ENCODE measurements at regions not wholly inside any gene's neighbourhood (a gene's known extent, or its start where the extent isn't known, plus 50 kb on each side); places are given as distances from the start of the nearest gene placed in this dataset.
A peak's percentile ranks its signal among the peaks of the same experiment; 100 is the strongest.

DNA sequence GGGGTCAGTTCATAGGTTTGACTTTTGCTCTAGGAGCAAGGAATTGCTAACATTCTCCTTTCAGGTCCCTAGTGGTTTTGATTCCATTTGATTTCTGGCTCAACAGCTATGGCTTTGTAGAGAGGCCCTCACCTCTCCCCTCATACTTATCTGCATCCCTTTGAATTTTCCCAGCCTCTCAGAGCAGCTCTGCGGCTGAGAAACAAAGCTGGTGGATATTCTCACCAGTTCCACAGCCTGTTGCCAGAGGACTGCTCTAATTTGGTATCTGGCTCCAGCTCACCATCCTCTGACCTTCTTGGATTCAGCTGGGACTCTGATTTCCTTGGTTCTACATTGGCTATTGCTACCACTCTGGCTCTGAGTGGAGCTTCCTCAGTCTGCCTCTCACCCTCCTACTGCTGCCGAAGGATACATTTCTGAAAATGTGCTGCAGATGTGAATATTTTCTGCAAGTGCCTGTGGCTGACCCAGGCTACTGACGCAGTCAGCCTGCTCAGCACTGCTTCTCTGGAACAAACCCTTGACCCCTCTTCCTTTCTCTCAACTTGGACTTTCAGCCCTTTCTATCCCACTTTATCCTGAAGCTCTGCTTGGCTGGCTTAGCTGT, 110.9 kb upstream of the ENPEP start:
- Histone ChIP-seq H3K9me3 (no peaks in the 10 kb centered on the region), H3K36me3 (no peaks in the 10 kb centered on the region), H3K27ac (peak overlapping the region in 11 of 12 donors; percentile 14 to 76 (median 49)), H3K4me1 (peaks cover 0 to 8% (median 0%) of the 10 kb centered on the region in 12 donors), H3K27me3 (peaks cover 0 to 3% (median 0%) of the 10 kb centered on the region in 9 donors), H3K4me3 (no peak overlapping the region)
- intact Hi-C loops (cut with DNase I), result loop anchor here in 2 of 10 donors (5.0 to 10.0 kb wide), 2 partner anchors 112 to 120 kb away; partner anchors contain the start of gene ENPEP (in 1 of the 2)
- TF ChIP-seq POLR2A (IDR thresholded peaks at IDR 0.05), result no peak
- TF ChIP-seq, protein P1, sequence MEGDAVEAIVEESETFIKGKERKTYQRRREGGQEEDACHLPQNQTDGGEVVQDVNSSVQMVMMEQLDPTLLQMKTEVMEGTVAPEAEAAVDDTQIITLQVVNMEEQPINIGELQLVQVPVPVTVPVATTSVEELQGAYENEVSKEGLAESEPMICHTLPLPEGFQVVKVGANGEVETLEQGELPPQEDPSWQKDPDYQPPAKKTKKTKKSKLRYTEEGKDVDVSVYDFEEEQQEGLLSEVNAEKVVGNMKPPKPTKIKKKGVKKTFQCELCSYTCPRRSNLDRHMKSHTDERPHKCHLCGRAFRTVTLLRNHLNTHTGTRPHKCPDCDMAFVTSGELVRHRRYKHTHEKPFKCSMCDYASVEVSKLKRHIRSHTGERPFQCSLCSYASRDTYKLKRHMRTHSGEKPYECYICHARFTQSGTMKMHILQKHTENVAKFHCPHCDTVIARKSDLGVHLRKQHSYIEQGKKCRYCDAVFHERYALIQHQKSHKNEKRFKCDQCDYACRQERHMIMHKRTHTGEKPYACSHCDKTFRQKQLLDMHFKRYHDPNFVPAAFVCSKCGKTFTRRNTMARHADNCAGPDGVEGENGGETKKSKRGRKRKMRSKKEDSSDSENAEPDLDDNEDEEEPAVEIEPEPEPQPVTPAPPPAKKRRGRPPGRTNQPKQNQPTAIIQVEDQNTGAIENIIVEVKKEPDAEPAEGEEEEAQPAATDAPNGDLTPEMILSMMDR (IDR thresholded peaks at IDR 0.05), result no peak
- WGBS, 4 donors, result 28 to 56% (median 45%) methylated on average over 3 of the region's 3 CpGs
- DNase-seq (peak in 3 of 5 donors; percentile 33 to 44 (median 43)), ATAC-seq (peak; percentile 50 to 90 (median 70))

DNA sequence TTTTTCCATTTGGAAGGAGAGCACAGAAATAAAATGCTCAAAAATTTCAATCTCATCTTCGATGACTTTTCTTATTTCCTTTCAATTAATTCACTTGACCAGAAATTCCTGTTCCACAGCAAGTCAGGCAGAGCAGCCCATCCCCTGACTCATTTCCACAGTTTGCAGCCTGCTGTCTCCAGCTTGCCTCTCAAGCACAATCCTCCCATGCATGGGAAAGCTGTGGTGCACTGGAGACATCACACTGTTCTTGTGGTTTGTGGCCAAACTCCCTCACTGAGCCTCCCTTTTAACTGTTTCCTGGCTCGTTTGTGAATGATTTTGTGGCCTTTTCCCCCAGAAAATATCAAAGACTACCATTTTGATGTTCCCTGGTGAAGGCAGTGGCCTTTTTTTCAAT, 114.0 kb upstream of the ENPEP start:
- no peaks in the 10 kb centered on the region for H3K9me3 ChIP-seq
- DNase-seq (no peak), ATAC-seq (no peak)
- WGBS, 4 donors, result 31 to 40% (median 37%) methylated on average over 2 of the region's 2 CpGs
- intact Hi-C loops (cut with DNase I), result loop anchor here in 1 of 10 donors (10.0 kb wide), 1 partner anchor 123 kb away; no protein-coding TSS in a partner anchor
- peaks cover 0 to 3% (median 0%) of the 10 kb centered on the region in 9 donors for H3K27me3 ChIP-seq
- TF ChIP-seq, protein P1 (IDR thresholded peaks at IDR 0.05), result no peak
- TF ChIP-seq POLR2A (IDR thresholded peaks at IDR 0.05), result no peak
- H3K27ac ChIP-seq, result no peak overlapping the region
- H3K4me1 ChIP-seq, result peaks cover 0 to 8% (median 0%) of the 10 kb centered on the region in 12 donors
- H3K36me3 ChIP-seq, result no peaks in the 10 kb centered on the region
- H3K4me3 ChIP-seq, result no peak overlapping the region

DNA sequence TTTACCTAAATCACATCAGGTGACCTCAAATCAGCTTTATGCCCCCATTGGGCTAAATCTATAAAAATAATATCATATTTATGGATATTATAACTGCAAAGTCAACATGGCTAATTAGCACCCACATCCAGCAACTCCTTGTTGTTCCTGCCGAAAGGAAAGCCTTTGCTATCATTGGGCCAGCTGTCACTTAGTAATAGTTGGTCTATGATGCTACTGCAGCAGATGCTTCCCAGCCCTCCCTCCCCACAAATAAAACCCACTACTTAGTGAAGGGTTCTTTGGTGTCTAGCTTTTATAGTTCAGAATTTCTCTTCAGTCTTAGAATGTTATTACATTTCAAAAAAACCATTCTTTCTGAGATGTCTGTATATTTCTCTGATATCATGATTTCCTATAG, 116.9 kb upstream of the ENPEP start:
- 34 to 100% (median 75%) methylated on average over 1 of the region's 1 CpG for WGBS, 4 donors
- Histone ChIP-seq H3K27ac (no peak overlapping the region), H3K4me3 (no peak overlapping the region), H3K9me3 (no peaks in the 10 kb centered on the region), H3K36me3 (no peaks in the 10 kb centered on the region), H3K27me3 (no peaks in the 10 kb centered on the region), H3K4me1 (peaks cover 0 to 6% (median 0%) of the 10 kb centered on the region in 12 donors)
- no peak for ATAC-seq
- intact Hi-C loops (cut with DNase I), result no loop called here
- DNase-seq, result no peak
- no peak for TF ChIP-seq POLR2A (IDR thresholded peaks at IDR 0.05)
- TF ChIP-seq, protein P1 (IDR thresholded peaks at IDR 0.05), result no peak

DNA sequence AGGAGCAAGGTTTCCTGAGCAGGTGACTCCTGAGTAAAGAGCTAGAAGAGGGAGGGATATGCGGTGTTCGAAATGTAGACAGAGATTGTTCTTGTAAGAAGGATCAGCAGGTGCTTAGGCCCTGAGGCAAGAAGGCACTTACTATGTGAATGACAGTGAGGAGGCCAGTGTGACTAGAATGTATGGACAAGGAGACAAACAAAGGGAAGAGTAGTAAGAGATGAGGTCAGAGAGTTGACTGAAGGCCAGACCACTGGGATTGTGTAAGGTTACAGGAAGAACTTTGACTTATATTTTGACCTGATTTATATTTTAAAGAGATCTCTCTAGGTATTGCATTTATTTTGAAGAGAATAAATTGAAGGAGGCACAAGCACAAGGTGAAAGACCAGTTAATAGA, 118.4 kb upstream of the ENPEP start:
- H3K4me1 ChIP-seq, result peaks cover 0 to 6% (median 0%) of the 10 kb centered on the region in 12 donors
- no peak overlapping the region for H3K27ac ChIP-seq
- ATAC-seq (no peak), DNase-seq (no peak)
- intact Hi-C loops (cut with DNase I), result no loop called here
- 86 to 96% (median 90%) methylated on average over 2 of the region's 2 CpGs for WGBS, 4 donors
- H3K4me3 ChIP-seq, result no peak overlapping the region
- no peaks in the 10 kb centered on the region for H3K27me3 ChIP-seq
- no peaks in the 10 kb centered on the region for H3K9me3 ChIP-seq
- TF ChIP-seq, protein P1 (IDR thresholded peaks at IDR 0.05), result no peak
- TF ChIP-seq POLR2A (IDR thresholded peaks at IDR 0.05), result no peak
- no peaks in the 10 kb centered on the region for H3K36me3 ChIP-seq

All from heart left ventricle (tissue), 16 donors.